ENCODE measurements at regions not wholly inside any gene's neighbourhood (a gene's known extent, or its start where the extent isn't known, plus 50 kb on each side); places are given as distances from the start of the nearest gene placed in this dataset.

- no peak for TF ChIP-seq CTCF (IDR thresholded peaks at IDR 0.05; ENCODE audit: low read depth, low read length)
- TF ChIP-seq POLR2A (IDR thresholded peaks at IDR 0.05; ENCODE audit: extremely low read depth, insufficient read length) = no peak
- TF ChIP-seq MAX (IDR thresholded peaks at IDR 0.05; ENCODE audit: low read depth, low read length) = no peak
- no peak for TF ChIP-seq MYC (IDR thresholded peaks at IDR 0.05; ENCODE audit: low read depth, low read length)
Measured at GRCh38 chr13:68345963-68346531, 1115.9 kb upstream of the PCDH9 start.
